NCI-H2029 (cell line): ENCODE measurements at regions not wholly inside any gene's neighbourhood (a gene's known extent, or its start where the extent isn't known, plus 50 kb on each side); places are given as distances from the start of the nearest gene placed in this dataset.
"Not testable (repeated sequence)": the region's sequence is repeated elsewhere in the genome, so short reads cannot be mapped to it uniquely, and the experiment has no call there.

Experiments used
- DNase-seq: peaks from one replicate; lab custom pipeline; 2025; lab: John Stamatoyannopoulos, UW

- not testable (repeated sequence) for DNase-seq
These were observed 326.8 kb downstream of the BCL2L11 start for GRCh38 chr2:111447482-111447881.

DNA sequence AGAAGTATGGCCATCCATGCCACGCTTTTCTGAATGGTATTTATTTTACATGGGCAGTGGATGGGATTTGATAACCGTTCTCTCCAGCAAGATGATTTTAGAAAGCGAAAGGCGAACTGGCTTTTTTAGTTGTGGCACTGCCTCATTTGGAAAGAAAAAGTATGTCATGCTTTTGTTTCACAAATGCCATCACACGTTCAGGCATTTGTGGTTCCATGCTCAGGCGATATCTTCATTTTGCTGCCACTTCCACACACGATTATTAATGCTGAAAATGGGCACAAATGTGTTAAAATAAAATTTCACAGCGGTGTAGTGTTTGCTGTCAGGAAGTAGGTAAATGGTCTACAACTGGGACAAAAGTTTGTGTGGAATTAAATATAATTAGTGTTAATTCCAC, 328.1 kb downstream of the BCL2L11 start:
- not testable (repeated sequence) for DNase-seq

GRCh38 chr2:111450526-111450925, 329.8 kb downstream of the BCL2L11 start:
- DNase-seq: not testable (repeated sequence)

DNA sequence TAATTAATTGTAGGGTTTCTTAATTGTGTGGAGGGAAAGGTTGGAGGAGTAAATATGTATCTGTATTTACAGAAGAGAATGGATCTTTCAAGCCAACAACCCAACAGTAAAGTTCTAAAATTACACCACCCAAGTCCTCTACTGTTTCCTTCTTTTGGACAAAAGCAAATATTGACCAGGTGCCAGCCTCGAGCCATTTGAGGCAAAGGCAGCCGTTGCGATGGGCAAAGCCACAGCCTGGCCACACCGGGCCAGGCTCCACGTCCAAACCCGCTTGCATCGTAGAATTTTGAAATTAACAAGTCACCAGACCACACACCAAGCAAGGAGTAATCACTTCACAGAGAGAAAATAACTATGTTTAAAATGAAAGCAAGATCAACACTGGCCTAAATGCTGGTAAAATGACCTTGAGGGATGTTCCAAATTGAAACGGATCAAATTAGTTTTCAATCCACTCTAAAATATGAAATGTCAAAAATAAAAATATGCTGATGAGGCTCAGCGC, 331.0 kb downstream of the BCL2L11 start:
- not testable (repeated sequence) for DNase-seq

DNA sequence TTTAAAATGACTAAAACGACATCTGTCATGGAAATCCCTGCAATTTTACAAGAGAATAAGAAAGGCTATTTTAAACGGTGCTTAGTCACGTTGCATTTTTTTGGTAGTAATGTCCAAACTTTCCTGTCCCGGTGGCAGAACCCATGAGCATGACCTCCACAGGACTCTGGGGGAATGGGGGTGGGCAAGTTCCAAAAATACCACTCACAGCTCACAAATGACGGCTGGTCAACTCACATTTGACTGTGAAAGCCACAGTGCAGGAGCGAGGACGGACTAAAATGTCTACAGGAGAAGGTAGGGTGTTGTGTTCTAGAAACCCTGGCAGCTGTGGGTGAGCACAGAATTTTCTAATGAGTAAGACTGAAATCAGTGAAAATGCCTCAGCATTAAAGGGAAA, 331.5 kb downstream of the BCL2L11 start:
- DNase-seq: not testable (repeated sequence)

- DNase-seq: not testable (repeated sequence)
These were observed 332.6 kb downstream of the BCL2L11 start for GRCh38 chr2:111453308-111453707.

DNA sequence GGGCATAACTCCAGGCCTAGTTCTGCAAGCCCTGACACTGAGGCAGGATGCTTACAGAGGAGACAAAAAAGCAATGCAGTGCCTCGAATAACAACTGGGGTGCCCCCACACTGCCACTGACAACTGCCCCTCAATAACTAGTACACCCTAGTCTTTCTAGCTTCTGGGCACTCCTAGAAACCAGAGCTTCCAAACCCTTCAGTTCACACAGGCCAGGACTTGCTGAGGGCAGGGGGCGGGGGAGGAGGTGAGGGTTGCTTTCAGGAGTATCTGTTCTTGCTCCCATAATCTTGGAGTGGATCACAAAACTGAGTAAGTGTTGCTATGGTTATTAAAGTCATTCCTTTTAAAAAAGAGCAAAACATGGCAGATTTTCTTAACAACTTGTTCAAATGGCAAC, 333.1 kb downstream of the BCL2L11 start:
- not testable (repeated sequence) for DNase-seq

- DNase-seq: not testable (repeated sequence)
These were observed 333.7 kb downstream of the BCL2L11 start for GRCh38 chr2:111454404-111454803.

DNA sequence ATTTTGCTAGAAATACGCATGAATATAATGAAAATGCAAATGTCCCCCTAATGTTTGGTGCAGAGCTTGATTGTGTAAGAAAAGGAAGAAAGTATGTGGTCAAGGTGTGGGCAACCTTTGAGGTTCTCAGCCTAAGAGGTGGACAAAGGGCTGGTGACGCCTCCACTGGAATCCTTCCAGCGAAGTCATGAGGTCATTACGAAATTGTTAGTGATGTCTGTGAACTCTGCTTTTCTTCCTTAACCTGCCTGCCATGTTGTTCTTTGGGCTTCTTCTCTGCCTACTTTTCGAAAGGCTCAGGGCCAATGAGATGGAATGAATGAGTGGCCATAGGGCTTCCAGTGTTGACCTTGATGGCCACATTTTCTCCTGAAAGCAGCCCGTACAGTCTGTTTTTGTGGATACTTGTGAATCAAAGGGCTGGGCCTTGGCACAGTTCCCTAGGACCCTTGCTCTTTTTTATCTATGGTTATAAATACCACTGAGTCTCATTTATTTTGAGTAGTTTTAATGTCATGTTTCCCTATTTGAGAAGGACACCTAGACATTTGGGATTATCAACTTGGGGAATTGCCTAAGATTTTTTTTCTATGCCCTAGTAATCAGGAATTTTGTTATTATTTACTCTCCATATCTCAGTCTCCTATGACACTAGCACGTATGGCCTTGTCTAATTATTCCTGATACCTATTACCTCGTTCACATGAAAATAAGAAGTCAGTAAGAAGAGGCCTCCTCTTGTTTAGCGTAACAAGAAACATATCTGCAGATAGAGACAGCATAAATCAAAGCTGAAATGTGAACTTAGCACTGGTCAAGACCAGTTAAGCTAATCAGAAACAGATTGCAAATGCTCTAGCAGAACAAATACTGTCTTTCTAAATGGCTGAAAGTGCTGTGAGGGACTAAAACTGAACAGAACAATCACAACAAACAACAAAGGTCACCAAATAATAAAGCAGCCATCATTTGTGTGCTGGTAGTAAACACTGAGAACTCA, 334.6 kb downstream of the BCL2L11 start:
- not testable (repeated sequence) for DNase-seq

- DNase-seq: not testable (repeated sequence)
These were observed 336.5 kb downstream of the BCL2L11 start for GRCh38 chr2:111457191-111457590.

DNA sequence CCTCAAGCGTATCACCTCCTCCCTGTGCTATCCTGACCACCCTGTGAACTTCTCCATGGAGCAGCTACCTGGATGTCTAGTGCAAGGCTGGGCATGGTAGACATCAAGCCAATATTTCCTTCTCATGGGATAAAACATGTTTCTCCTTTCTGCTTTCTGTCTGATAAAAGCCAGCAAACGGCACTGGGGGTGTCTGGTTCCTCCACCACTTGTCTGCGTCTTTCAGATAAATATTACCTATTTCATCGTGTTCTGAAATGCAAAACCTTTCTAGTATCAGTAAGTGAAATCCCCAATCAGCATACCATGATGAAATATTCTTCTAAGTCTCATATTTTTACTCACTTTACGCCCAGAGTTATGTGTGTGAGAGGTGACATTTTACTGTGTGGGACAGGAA, 340.2 kb downstream of the BCL2L11 start:
- not testable (repeated sequence) for DNase-seq

GRCh38 chr2:111461831-111462230, 341.1 kb downstream of the BCL2L11 start:
- DNase-seq: not testable (repeated sequence)

- DNase-seq: not testable (repeated sequence)
These were observed 341.9 kb downstream of the BCL2L11 start for GRCh38 chr2:111462572-111462971.

GRCh38 chr2:111463238-111463848, 342.6 kb downstream of the BCL2L11 start:
- not testable (repeated sequence) for DNase-seq

DNA sequence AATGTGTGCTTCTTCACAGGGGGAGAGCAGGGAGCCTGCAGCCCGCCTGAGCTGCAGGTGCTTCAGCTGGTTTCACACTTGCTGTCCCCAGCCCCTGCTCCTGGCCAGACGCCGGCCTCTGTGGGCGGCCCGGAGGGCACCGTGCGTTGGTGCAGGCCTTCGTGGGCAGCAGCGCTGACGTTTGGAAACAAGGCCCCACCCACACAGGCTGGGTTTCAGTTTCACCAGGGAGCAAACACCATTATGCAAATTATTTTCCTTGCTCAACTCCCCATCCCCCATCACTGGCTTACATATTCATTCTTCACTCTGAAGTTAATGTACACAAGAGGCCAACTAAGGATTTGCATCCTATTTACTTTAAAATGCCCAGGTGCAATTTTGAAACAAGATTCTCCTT, 343.2 kb downstream of the BCL2L11 start:
- not testable (repeated sequence) for DNase-seq

GRCh38 chr2:111464367-111464766, 343.7 kb downstream of the BCL2L11 start:
- DNase-seq: not testable (repeated sequence)

GRCh38 chr2:111465521-111465920, 344.8 kb downstream of the BCL2L11 start:
- not testable (repeated sequence) for DNase-seq

GRCh38 chr2:111466744-111467143, 346.0 kb downstream of the BCL2L11 start:
- not testable (repeated sequence) for DNase-seq

DNA sequence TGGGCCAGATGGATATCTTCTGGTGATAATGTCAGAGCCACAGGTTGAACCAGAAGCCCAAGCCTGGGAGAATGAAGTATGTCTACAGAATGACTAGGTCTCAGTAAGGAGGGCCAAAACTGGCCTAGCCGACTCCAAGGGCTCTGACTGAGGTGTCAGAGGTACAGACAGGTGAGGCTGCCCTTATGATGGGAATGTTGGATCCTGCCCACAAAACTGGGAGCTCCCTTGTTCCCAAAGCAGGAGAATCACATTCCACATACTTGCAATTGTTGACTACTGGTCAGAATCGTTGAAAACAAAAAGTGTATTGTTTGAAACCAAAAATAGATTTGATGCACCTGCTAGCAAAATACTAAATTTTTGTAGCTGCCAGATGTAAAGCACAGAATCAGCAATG, 350.2 kb downstream of the BCL2L11 start:
- DNase-seq: not testable (repeated sequence)

DNA sequence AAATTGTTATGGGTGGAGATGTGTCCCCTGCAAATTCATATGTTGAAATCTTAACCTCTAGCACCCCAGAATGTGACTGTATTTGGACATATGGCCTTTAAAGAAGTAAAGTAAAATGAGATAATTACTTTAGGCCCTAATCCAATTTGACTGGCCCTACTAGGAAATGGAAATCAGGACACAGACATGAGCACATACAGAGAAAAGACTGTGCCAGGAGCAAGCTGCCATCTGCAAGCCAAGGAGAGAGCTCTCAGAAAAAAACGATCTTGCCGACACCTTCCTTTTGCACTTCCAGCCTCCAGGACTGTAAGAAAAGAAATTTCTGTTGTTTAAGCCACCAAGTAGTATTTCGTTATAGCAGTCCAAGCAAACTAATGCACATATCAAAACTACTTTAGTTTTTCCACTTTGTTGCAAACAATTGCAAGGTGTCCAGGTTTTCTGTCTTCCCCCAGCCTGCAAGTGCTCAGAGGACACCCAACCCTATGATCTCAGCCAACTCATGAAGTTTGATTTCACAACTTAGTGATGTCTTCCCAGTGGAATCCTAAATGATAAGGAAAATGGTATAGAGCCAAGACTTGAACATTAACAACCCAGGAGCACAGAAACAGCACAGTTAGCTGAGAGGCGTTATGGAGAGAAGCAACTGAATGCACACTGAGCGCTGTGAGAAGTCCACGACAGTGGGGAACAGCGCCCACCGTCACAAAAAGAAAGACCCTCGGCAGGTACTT, 351.2 kb downstream of the BCL2L11 start:
- DNase-seq: not testable (repeated sequence)

GRCh38 chr2:111472844-111473403, 352.2 kb downstream of the BCL2L11 start:
- DNase-seq: not testable (repeated sequence)

DNA sequence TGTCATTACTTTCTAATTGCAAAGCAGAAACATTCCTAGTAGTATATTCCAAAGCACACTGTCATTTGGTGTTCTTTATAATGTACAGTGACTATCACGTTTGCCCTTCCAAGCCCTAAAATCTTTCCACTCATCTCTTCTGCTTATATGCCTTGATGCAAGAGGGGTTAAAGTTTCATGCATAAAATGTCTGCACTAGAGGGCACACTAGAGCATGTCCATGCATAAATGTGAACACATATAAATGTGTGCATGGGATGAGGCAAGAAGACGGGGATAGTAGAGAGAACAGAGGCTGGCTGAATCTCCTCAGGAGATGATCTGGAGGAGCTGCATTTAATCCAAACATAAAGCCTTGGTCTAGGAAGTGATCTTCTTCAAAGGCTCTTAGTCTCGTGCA, 352.8 kb downstream of the BCL2L11 start:
- not testable (repeated sequence) for DNase-seq
